NCI-H1048 (cell line): ENCODE measurements at regions not wholly inside any gene's neighbourhood (a gene's known extent, or its start where the extent isn't known, plus 50 kb on each side); places are given as distances from the start of the nearest gene placed in this dataset.

Source experiments
- DNase-seq: peaks from one replicate; lab custom pipeline; 2025; lab: John Stamatoyannopoulos, UW

- DNase-seq: no peak
Observed at GRCh38 chr2:116645155-116645554, 1169.3 kb upstream of the DDX18 start.

GRCh38 chr2:116668691-116669090 lies 1145.8 kb upstream of the DDX18 start:
- DNase-seq: no peak

DNA sequence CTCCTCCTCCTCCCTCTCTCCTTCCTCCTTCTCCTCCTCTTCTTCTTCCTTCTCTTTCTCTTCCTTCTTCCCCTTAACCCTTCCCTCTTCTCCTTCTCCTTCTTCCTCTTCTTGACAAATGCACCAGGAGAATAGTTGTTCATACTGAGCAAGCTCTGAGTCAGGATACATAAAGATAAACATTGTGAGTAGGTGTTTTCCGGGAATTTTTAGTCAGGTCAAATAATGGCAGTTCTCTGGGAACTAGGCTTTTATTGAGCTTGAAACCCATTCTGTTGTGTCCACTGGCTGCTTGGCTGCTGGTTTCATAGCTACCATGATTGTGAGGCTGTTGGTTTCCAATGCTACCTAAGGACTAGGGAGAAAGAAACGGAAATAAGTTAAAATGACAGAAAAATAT lies 1144.7 kb upstream of the DDX18 start:
- no peak for DNase-seq

GRCh38 chr2:116674188-116674587 lies 1140.3 kb upstream of the DDX18 start:
- DNase-seq: no peak

GRCh38 chr2:116676776-116677175 lies 1137.7 kb upstream of the DDX18 start:
- no peak for DNase-seq

GRCh38 chr2:116680256-116680936 lies 1134.1 kb upstream of the DDX18 start:
- no peak for DNase-seq

- no peak for DNase-seq
Observed at GRCh38 chr2:116687371-116687770, 1127.1 kb upstream of the DDX18 start.

DNA sequence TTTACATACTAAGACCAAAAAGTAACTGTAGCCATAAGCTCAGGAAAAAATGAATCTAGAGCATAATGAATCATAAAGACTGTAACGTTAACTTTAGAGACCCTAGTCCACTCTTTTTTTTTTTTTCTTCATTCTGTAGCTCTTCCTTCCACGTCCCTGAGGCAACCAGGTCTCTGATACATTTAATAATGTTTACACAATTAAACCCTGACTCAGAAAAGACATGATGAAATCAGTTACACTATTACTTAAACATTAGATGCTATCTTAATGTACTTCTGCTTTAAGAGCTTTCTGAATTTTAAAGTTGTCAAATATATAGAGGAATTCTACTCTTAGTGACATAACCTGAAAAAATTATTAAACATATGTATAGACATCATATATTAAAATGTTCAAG lies 1121.5 kb upstream of the DDX18 start:
- DNase-seq: no peak

DNA sequence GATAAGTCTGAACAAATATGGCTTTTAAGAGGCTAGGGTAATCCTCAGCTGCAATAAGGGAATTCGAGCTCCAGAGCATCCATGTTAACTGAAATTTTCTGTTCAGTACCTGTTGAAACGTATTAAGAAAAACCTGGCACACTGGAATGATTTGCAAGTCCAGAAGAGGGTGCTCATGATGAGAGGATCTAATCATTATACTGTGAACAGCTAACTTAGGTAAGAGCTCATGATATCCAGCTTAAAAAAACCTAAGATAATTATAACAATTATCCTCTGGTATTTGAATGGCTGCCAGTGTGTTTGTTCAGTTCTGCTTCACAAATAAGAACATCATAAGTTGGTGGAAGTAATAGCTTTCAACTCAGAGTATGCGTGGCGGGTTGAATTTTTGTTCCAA lies 1118.3 kb upstream of the DDX18 start:
- DNase-seq: no peak

- no peak for DNase-seq
Observed at GRCh38 chr2:116696903-116697302, 1117.6 kb upstream of the DDX18 start.

- no peak for DNase-seq
Observed at GRCh38 chr2:116706396-116706795, 1108.1 kb upstream of the DDX18 start.

DNA sequence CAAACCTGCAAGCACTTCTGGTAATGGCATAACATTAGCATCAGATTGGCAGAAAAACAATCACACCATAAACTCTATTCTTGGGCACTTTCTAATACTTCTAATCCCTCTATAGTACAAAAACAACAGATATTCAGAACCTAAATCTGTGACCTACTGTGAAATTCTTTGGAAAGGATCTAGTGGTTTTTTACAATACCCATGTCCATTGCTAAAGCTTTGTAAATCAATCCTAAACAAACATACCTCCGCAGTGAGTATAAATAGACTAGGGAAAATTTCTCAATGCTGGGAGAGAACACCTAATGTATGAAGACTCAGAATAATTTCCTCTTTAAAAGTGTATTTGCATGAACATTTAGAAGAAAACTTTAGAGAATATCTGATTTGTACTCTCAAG lies 1098.5 kb upstream of the DDX18 start:
- DNase-seq: no peak

DNA sequence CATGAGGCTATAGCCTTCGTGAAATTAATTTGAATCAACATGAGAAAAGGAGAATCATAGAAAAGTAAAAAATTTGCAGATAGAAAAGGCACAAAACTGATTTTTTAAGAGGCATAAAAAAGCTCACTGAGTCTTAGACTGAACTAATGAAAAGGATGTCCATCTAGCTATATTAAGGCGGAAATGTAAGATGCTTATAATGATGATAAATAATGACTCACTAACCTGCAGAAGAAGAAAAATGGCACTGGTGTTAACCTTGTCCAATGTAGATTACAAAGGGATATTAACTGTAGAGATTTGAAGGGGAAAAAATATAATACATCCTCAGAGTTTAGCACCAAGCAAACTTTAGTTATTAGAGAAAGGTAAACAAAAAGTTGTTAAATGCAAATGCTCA lies 1098.0 kb upstream of the DDX18 start:
- no peak for DNase-seq

DNA sequence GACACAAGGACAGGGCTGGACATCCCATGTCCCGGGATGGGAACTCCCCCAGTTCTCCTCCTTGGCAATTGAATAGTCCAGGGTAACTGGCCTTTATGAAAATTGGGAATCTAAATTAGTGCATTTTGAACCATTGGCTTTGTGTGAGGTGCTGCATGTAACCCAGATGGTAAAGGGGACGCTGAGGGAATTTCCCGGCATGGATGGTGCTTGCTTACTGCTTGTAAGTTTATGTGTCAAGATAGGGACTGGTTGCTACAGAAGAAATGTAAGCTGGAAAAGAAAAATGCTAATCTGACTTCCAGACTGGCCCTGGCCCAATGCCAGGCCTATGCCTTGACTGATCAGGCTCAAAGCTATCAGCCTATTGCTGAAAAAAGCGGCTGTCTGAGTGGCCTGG lies 1096.7 kb upstream of the DDX18 start:
- DNase-seq: no peak

DNA sequence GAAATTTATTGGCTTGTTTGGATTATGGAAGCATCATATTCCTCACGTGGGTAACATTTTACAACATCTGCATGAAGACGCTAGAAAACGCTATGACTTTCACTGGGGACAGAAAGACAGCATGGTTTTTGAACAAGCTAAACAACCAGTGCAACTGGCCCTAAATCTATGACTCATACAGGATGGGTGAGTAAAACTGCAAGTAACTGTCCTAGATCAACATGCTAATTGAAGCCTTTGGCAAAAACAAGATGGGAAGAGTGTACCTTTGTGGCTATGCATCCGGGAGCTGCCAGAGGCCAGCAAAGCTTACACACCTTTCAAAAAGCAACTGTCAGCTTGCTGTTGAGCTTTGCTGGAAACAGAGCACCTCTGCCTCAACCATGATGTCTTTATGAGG lies 1096.0 kb upstream of the DDX18 start:
- no peak for DNase-seq

GRCh38 chr2:116719836-116720235 lies 1094.7 kb upstream of the DDX18 start:
- DNase-seq: no peak

DNA sequence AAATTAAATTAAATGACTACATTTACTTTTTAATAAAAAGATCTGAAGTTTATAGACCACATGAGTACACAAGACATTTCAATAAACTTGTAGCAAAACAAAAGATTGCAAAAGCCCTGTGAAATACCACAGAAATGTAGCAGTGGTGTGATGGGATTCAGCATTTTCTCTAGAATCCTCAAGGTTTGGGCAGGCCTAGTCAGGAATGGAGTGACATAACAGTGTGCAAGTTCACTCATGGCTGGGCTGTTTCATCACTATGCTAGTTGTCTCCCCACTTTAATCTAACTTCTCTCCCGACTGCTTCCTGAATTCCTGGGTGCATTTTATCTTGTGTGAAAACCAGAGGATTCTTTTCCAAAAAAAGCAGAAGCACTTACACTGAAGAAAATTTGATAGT lies 1089.9 kb upstream of the DDX18 start:
- DNase-seq: no peak

GRCh38 chr2:116732322-116732721 lies 1082.2 kb upstream of the DDX18 start:
- DNase-seq: no peak

DNA sequence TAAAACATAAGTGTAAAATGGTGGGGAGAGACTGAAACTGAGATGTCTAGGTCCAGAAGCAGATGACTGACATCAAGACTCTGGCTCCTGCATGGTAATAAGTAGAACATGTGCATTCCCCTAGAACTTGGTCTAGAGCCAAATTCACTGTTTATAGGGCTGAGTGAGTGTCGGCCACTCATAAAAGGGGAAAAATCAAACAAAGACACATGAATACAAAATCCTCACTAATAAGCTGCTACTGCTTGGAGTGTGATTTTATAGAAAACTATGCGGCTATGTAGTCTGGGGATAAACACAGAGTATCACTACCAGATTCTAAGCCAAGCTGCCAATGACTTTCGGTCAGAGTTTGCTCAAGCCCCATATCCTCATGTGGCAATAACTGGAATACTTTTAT lies 1080.8 kb upstream of the DDX18 start:
- DNase-seq: no peak

DNA sequence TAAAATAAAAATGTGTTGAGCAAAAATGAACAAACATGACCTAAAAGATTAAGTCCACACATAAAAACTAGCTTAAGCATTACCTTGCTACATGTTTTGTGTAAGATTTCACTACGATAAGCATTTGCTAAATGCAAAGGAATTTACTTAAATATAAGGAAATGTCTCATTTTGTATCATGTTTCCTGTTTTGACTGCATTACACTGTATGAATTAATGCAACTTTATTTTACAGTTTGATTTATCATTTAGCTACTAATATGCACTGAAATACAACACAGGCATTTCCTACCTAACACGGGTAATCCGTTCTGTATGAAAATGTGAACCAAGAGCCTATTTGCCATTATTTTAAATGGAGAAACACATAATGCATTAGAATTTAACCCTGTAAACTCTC lies 1076.5 kb upstream of the DDX18 start:
- no peak for DNase-seq

GRCh38 chr2:116747103-116747502 lies 1067.4 kb upstream of the DDX18 start:
- no peak for DNase-seq

- DNase-seq: no peak
Observed at GRCh38 chr2:116749994-116750393, 1064.5 kb upstream of the DDX18 start.

- DNase-seq: no peak
Observed at GRCh38 chr2:116754381-116755101, 1060.0 kb upstream of the DDX18 start.

GRCh38 chr2:116761864-116762263 lies 1052.6 kb upstream of the DDX18 start:
- DNase-seq: no peak
